Gastroesophageal sphincter (tissue), 3 donors: ENCODE measurements at regions not wholly inside any gene's neighbourhood (a gene's known extent, or its start where the extent isn't known, plus 50 kb on each side); places are given as distances from the start of the nearest gene placed in this dataset.

Experiments used
- EP300 ChIP-seq: sonication (generic); formaldehyde crosslinking; IDR thresholded peaks from one replicate; pipeline ENCODE4 v1.6.1; 2017; ENCODE audit warnings: antibody characterized with exemption, mild to moderate bottlenecking
- POLR2A ChIP-seq, 2 donors: fragments of 450-650 bp; IDR thresholded peaks; one replicate each; pipeline ENCODE4 v1.6.1; 2017; ENCODE audit warnings: antibody characterized with exemption in 2 of 2, mild to moderate bottlenecking in 2 of 2, moderate library complexity in 1 of 2
- POLR2AphosphoS5 ChIP-seq: sonication (generic); formaldehyde crosslinking; IDR thresholded peaks from one replicate; pipeline ENCODE4 v1.6.1; 2017; ENCODE audit warnings: antibody characterized with exemption
- TF ChIP-seq, protein P1 (sequence below), 4 experiments: fragments of 200-600 bp in 2 of 4; fragments of 450-650 bp in 2 of 4; sonication (generic) in 1 of 4; IDR thresholded peaks; one replicate each; pipeline ENCODE4 v1.5.1; 2017 to 2019; ENCODE audit warnings: antibody characterized with exemption in 4 of 4, mild to moderate bottlenecking in 2 of 4, moderate library complexity in 2 of 4

DNA sequence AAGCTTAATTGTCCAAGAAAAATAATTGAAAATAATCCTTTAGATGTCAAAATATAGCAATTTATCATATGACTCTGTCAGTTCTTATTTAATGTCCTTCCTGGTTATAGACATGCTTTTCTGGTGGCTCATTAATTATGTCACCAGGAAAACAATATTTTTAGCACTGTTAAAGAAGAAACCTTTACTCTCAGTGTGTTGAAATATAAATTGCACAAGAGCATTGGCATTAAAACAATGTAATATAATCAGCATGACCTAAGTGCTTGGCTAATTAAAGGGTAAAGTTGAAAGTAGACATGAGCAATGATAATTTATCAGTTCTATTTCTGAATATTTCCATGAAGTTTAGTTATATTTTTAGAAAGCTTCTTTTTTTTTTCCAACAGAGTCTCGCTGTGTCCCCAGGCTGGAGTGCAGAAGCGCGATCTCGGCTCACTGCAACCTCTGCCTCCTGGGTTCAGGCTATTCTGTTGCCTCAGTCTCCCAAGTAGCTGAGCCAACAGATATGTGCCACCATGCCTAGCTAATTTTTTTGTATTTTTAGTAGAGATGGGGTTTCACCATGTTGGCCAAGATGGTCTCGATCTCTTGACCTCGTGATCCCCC is 232.3 kb downstream of the JRKL start:
- TF ChIP-seq, protein P1, sequence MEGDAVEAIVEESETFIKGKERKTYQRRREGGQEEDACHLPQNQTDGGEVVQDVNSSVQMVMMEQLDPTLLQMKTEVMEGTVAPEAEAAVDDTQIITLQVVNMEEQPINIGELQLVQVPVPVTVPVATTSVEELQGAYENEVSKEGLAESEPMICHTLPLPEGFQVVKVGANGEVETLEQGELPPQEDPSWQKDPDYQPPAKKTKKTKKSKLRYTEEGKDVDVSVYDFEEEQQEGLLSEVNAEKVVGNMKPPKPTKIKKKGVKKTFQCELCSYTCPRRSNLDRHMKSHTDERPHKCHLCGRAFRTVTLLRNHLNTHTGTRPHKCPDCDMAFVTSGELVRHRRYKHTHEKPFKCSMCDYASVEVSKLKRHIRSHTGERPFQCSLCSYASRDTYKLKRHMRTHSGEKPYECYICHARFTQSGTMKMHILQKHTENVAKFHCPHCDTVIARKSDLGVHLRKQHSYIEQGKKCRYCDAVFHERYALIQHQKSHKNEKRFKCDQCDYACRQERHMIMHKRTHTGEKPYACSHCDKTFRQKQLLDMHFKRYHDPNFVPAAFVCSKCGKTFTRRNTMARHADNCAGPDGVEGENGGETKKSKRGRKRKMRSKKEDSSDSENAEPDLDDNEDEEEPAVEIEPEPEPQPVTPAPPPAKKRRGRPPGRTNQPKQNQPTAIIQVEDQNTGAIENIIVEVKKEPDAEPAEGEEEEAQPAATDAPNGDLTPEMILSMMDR (IDR thresholded peaks at IDR 0.05), result no peak
- no peak for TF ChIP-seq POLR2A (IDR thresholded peaks at IDR 0.05)
- TF ChIP-seq POLR2AphosphoS5, result no peak
- no peak for TF ChIP-seq EP300
